HG03135 (cell line): ENCODE measurements at regions not wholly inside any gene's neighbourhood (a gene's known extent, or its start where the extent isn't known, plus 50 kb on each side); places are given as distances from the start of the nearest gene placed in this dataset.
A peak's percentile ranks its signal among the peaks of the same experiment; 100 is the strongest.

Experiments
- ATAC-seq: cut with Tn5 transposase; IDR thresholded peaks from one replicate; pipeline ENCODE4 v1.9.1; 2021; ENCODE audit warnings: mild to moderate bottlenecking, moderate library complexity; ENCODE audit not compliant: unreplicated experiment

- no peak for ATAC-seq
Measured at GRCh38 chr3:187924651-187925050, 179.4 kb upstream of the BCL6 start.

DNA sequence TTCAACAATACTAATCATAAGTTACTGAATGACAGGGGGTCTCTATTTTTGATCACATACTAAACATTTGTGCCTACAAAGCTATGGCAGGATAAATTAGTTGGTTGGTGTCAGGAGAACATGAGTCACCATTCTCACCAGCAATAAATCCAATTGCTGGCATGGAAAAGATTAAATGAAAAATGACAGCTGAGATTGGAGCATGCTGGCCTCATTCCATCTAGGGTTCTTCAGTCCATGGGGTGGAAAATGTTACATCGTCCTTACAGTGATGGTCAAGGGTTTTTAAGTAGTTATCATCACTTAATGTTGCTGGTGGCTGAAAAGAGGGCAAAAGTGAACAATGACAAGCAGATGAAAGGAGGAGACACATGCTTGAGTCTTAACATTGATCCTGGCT lies 180.1 kb upstream of the BCL6 start:
- ATAC-seq = no peak

DNA sequence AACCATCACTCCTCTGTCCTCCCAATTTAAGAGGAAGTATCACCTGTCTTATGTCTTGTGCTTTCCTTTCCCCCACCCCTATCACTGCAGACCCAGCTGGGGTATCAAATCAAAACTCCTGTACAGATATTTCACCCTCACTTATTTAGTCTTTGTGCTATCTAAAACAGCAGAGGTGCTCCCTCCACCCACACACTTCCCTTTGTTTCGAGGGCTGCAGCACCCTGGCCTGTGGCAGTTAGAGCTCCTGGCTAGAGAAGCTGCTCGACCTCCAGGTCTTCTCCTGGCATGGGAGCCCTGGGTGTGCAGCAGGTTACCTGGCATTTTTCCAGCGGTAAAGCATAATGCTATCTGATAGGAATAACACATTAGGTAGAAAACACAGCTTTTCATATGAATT lies 181.4 kb upstream of the BCL6 start:
- no peak for ATAC-seq

DNA sequence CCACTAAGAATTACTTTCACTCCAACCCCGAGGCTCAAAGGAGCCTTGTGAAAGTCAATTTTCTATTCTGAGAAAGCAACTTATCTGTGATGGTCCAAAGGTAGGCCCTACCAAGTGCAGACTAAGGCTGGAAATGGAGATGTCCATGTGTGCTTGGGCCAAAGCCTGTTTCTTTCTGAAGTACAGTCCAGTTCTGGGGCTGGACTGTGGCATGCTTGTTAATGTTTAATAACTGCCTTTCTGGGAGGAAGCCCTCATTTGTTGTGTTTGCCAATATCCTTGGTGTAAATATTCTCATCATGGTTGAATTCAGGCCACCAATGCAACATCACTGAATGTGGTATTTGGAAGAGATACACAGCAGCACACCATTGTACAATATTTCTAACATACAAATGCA lies 182.3 kb upstream of the BCL6 start:
- ATAC-seq = no peak

GRCh38 chr3:187929112-187929816 lies 184.0 kb upstream of the BCL6 start:
- ATAC-seq = no peak

GRCh38 chr3:187930021-187930420 lies 184.8 kb upstream of the BCL6 start:
- no peak for ATAC-seq

DNA sequence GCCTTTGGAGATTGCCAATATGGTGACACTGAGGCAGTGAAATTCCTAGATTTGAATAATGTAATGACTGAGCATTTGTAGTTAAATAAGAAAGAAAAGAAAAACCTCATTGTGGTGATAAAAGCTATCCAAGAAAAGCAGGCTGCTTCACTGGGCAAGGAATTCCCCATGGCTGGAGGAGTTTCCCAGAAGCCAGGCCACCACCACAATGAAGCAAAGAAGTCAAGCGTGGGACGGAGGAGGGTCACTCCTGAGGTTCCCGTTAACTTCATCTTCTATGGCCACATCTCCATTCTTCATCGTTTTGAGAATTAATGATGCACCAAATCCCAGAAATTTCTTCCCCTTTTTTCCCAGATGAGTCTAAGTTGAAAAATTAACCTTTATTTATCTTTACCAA lies 185.8 kb upstream of the BCL6 start:
- no peak for ATAC-seq

GRCh38 chr3:187931770-187932278 lies 186.6 kb upstream of the BCL6 start:
- no peak for ATAC-seq

- no peak for ATAC-seq
Measured at GRCh38 chr3:187932530-187932929, 187.3 kb upstream of the BCL6 start.

DNA sequence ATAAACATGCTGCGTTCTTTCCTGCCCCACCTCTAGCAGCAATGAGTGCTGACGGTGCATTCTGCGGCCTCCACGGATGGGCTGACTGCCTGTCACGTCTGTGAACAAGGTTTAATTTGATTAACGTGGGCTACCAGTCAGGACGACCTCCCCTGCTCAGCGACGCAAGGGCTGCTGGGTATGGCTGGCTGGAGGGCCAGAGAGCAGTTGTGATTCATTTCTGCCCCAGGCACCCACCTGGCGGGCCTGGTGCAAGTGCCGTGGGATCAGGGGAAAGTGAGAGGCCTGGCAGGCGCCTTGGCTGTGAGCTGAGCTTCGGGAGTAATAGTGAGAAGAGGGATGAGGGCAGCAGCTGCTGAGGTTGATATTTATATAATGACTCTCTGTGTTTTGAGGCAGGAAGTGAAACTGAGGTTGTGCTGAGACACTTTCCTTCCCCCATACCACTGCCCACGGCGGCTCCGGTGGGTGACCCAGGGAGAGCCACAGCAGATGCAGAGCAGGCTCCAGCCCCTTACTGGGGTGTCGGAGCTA lies 190.4 kb upstream of the BCL6 start:
- peak; percentile 98 for ATAC-seq

GRCh38 chr3:187936676-187937075 lies 191.4 kb upstream of the BCL6 start:
- ATAC-seq = no peak

- no peak for ATAC-seq
Measured at GRCh38 chr3:187939891-187940290, 194.6 kb upstream of the BCL6 start.

GRCh38 chr3:187941135-187941847 lies 196.0 kb upstream of the BCL6 start:
- ATAC-seq = no peak

DNA sequence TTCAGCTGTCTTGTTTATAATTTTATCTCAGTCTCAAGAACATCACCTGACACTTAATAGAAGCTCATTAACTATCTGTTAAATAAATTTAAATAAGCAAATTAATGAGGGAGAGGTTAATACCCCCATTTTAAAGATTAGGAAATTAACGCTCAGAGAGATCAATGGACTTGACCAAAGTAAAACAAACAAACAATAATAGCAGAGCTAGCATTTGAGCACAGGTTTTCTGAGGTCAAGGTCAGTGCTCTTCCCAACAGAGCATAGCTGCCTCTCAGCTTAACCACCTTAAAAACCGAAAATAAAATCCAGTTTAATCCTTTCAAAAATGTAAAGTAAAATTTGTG lies 196.6 kb upstream of the BCL6 start:
- ATAC-seq = no peak

GRCh38 chr3:187942658-187943241 lies 197.5 kb upstream of the BCL6 start:
- no peak for ATAC-seq

- no peak for ATAC-seq
Measured at GRCh38 chr3:187943677-187944389, 198.6 kb upstream of the BCL6 start.

DNA sequence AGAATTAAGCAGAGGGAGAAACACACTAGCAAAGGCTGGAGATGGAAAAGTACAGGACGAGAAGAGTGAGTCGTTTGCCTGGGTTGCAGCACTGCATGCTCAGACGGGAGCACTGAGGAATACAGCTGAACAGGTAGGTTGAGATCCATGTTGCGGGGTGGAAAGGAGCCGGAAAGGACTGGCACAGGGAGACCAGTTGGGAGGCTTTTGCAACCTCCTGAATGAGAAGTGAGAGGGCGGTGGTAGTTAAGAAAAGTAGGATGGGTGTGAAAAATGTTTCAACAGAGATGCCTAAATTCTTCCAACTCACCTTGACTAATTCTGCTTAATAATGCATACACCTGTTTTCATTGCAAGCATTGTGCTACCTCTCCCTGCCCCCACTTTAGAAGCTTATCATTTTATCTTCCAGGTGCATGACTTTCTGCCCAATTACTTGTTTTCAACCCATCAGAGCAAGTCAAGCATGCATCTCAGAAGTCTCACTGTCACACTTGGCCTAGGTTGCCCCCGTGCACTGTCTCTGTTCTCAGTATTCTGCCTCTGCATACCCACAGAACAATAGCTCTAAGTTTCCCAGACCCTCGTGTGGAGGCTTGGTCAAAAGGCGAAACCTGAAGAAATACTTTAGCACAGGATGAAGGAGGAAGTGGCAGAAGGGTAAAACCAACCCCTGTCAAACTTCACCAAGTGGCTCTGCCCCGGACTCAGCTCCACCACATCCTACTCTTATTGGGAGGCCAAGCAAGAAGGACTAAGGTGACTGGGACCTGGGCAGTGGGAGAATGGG lies 199.3 kb upstream of the BCL6 start:
- ATAC-seq = no peak

GRCh38 chr3:187945374-187945773 lies 200.1 kb upstream of the BCL6 start:
- ATAC-seq = no peak

DNA sequence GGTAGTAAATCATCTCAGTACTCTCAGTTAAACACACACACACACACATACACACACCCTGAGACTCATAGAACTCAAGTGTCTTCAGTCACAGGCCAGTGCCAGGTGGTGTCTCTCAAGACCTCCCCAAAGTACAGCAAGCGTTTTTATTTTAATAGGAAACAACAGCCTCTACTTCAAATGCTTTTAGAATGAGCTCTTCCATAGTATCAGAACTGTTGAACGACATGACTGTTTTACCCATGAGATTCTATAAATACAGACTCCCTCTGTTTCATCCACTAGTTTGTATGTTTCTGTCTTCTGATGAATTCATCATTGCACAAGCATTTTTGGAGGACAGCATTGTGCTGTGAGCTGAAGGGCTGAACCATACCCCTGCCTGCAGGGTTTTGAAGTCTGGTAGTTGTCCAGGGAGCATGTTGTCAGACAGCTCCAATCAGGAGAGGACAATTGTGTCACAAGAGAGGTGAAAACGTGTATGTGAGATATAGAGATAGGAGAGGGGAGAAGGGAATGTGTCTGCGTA lies 201.0 kb upstream of the BCL6 start:
- no peak for ATAC-seq

- ATAC-seq = no peak
Measured at GRCh38 chr3:187946981-187947380, 201.7 kb upstream of the BCL6 start.
